GM21529 (cell line): ENCODE measurements at regions not wholly inside any gene's neighbourhood (a gene's known extent, or its start where the extent isn't known, plus 50 kb on each side); places are given as distances from the start of the nearest gene placed in this dataset.
"Not testable (repeated sequence)": the region's sequence is repeated elsewhere in the genome, so short reads cannot be mapped to it uniquely, and the experiment has no call there.

ENCODE experiments used
- ATAC-seq: cut with Tn5 transposase; IDR thresholded peaks from one replicate; pipeline ENCODE4 v1.9.1; 2021; ENCODE audit not compliant: unreplicated experiment

GRCh38 chr5:41995193-41995592, 70.1 kb downstream of the FBXO4 start:
- no peak for ATAC-seq

- ATAC-seq = no peak
These were observed 76.6 kb downstream of the FBXO4 start for GRCh38 chr5:42001673-42002072.

GRCh38 chr5:42003852-42004251, 78.8 kb downstream of the FBXO4 start:
- ATAC-seq = not testable (repeated sequence)

DNA sequence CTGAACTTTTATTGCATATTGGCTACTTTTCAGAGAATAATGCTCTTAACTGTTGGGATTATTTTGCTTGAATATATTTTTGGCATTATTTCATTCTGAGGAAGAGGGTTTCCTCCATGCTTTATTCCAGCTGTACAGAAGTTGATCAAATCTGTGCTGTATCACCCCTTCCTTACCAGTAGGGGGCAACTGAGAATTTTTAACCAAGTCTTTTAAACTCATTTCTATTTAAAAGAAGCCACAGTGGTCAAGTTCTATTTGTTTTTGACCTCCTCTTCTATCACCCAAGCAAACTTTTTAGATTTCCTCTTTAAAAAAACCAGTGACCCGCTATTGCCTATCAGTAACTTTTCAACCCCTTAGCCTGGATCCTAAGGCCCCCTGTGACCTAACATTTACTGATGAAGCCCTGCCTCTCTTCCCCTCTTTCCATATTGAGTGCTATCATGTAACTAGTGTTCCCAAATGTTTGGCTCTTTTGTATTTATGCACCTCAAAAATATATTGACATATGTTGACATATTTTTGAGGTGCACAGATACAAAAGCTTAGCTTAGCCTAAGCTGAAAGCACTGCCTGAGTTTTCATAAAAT, 80.6 kb downstream of the FBXO4 start:
- peak; percentile 78 for ATAC-seq

DNA sequence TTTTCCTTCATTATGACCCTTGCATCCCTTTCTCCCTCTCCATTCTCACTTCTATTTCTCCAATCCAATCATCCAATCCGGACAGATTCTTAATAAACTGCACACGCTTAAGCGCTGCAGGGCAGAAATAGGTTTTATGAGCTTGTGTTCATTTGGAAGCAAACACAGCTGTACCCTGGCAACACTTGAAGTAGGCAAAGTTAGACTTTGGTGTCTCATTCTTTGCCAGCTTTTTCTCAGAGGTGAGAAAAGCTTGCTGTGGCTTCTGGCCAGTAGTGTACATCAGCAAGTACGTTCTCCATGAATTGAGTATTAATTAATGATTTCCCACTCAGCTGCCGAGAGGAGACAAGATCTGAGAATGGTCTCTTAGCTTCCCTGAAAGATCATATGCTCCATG, 88.5 kb downstream of the FBXO4 start:
- ATAC-seq = no peak

DNA sequence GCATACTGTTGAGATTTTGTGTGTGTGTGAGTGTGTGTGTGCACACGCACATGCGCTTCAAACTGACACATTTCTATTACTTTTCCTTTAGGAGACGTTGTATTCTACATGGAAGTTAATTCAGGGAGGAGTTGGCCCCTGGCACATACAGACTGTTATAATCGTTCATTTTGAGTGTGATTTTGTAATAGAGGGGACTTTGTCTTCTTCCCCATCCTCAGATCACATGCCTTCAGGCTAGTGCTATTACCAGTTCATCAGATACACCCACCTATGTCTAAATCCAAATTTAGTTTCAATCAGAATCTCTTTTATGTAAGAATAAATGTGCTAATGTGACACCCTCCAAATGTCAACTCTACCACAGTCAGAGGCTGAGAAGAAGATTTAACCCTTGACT, 90.2 kb downstream of the FBXO4 start:
- no peak for ATAC-seq

- ATAC-seq = no peak
These were observed 90.6 kb downstream of the FBXO4 start for GRCh38 chr5:42015681-42016080.

- ATAC-seq = no peak
These were observed 95.9 kb downstream of the FBXO4 start for GRCh38 chr5:42020788-42021530.

DNA sequence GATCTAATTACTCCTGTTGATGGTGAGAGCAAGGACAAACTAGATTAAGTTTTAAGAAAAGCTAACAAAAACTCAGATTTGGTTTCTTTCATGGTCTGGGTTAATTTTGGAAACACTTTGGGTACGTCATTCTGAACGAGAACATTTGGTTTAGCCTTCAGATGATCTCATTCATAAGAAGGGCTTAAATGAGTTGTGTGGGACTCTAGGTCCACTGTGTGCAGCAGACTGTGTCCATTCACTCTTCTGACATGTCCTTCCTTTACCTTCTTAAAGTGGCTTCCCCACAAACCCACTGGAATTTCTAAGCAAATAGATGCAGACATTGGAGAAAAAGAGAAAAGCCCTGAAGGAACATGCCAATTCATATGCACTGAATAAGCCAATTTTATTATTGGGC, 96.8 kb downstream of the FBXO4 start:
- peak; percentile 71 for ATAC-seq

DNA sequence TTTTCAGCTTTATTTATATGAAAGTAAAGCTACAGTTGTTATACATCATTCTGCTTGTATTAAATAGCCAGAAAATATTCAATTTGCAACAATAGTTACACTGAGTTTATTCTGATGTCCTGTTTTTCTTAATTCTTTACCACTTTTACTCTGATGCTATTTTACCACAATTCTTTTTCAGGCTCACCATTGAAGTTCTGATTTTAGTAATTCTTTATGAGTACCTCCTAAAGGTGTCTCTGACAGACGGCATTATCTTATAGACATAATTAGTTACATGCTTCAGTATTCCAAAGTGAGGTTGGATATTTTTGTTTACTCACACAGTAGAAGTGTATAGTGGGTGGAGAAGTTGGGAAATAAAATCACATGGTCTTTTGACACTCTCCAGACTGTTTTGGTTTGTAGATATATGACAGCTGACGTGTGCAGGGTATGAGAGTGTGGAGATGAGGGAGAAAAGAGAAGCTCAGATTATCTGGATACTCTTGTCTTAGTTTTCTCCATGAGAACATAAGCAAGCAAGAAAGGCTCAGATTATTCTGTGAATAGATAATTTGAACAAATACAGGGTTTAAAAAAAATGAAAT, 97.4 kb downstream of the FBXO4 start:
- ATAC-seq = no peak

DNA sequence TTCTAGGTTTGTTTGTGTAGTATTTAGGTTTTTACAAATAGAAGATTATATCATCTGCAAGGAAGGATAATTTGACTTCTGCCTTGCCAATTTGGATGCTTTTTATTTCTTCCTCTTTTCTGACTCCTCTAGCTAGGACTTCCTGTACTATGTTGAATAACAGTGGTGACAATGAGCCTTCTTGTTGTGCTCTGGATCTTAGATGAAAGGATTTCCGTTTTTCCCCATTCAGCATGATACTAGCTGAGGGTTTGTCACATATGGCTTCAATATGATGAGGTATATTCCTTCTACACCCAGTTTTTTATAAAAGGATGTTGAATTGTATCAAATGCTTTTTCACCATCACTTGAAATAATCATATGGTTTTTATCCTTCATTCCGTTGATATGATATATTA, 101.4 kb downstream of the FBXO4 start:
- ATAC-seq = no peak

GRCh38 chr5:42032137-42032536, 107.1 kb downstream of the FBXO4 start:
- ATAC-seq = no peak

GRCh38 chr5:42035526-42035925, 110.4 kb downstream of the FBXO4 start:
- ATAC-seq = no peak

DNA sequence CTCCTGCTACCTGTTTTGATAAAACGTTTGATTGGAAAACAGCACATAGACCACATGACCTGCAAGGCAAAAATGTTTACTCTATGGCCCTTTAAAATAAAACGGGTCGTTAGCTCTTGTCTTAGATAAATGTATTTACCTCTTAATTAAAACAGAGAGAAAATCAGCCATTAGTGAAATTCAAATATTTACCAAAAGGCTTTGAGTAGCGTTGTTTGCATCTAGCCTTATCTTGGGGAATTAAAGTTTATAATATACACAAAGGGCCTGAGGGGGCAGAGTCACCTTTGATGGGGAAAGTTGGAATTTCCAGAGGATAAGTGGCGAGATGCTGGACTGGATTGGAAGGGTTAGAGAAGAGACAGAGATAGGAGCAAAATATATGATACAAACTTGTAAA, 111.3 kb downstream of the FBXO4 start:
- no peak for ATAC-seq

DNA sequence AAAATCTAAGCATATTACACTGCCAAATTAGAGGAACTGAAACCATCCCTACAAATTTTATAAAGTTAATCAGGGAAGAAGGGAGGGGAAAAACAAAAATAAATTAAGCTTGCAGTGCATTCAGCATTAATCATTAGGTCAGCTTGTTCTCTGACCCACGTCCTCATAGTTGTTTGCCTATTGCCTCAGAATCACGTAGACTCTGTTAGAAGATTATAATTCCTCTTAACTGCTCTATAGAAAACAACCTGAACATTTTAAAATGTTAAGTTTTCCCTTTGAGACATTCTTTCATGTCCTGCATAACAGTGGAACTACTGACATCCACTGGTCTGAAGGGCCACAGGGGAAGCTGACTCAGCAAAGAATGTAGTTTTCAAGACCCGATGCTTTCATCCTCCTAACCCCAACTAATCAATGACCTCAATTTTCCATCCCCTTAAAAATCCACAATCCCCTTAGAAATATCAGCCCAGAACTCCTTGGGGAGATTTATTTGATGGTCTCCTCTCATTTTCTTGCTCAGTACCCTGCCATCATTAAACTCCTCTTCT, 112.4 kb downstream of the FBXO4 start:
- no peak for ATAC-seq

- no peak for ATAC-seq
These were observed 118.3 kb downstream of the FBXO4 start for GRCh38 chr5:42043400-42043799.

DNA sequence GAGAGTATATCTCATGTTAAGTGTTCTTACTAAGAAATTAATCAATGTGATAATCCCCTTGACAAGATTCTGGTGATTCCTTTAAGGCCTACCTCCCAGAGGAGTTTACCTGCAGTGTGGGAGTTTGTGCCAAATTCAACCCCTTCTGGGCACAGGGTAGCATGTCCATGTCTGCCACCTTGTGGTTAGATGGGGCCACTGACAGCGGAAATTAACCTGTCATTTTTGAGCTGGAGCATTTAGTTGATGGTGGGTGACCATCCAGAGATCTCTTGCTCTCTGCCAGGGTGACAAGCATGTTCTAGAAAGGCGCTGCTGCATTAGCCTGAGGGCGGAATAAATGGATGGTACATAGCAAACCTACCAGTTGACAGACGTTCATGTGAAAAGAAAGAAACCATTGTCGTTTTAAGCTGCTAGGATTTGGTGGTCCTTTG, 132.2 kb downstream of the FBXO4 start:
- ATAC-seq = peak; percentile 92

DNA sequence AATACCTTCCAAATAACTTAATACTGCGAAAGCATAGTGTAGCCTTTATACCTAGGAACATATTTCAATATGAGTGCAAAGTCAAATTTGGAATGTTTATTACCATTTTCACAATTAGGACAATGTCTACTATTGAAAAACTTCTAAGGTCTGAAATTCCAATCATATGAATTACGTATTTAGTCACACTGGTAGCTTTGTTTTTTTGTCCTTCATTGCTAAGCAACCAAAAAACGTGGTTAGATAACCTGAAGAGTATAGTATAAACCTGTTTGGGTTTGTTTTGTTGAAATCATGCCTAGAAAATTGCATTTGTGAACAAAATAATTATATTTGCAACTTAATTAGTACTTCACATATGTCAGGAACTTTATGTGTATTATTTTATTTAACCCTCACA, 134.2 kb downstream of the FBXO4 start:
- ATAC-seq = no peak

- no peak for ATAC-seq
These were observed 134.8 kb downstream of the FBXO4 start for GRCh38 chr5:42059778-42060464.

GRCh38 chr5:42061121-42061520, 136.0 kb downstream of the FBXO4 start:
- no peak for ATAC-seq

GRCh38 chr5:42064821-42065220, 139.7 kb downstream of the FBXO4 start:
- ATAC-seq = no peak

DNA sequence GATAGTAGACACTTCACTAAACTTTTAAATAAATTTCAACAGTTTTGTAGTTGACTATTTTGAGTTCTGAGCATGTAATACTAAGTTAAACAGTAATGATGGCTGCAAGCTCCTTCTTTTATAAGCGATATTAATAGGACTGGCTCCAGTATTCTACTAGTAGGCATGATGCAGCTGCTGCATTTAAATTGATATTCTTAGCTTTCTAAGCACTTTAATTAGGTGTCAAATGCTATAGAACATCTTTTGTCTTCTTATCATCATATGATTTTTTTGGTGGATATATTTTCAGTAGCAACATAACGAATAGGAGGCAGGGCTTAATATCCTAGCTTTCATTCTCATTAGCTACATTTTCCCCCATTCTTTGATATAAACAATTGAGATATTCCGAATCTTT, 141.1 kb downstream of the FBXO4 start:
- ATAC-seq = no peak
